HG02852 (cell line): ENCODE measurements at regions not wholly inside any gene's neighbourhood (a gene's known extent, or its start where the extent isn't known, plus 50 kb on each side); places are given as distances from the start of the nearest gene placed in this dataset.

Source experiments
- ATAC-seq: cut with Tn5 transposase; IDR thresholded peaks from one replicate; pipeline ENCODE4 v1.9.1; 2021; ENCODE audit warnings: mild to moderate bottlenecking, moderate library complexity; ENCODE audit not compliant: unreplicated experiment

DNA sequence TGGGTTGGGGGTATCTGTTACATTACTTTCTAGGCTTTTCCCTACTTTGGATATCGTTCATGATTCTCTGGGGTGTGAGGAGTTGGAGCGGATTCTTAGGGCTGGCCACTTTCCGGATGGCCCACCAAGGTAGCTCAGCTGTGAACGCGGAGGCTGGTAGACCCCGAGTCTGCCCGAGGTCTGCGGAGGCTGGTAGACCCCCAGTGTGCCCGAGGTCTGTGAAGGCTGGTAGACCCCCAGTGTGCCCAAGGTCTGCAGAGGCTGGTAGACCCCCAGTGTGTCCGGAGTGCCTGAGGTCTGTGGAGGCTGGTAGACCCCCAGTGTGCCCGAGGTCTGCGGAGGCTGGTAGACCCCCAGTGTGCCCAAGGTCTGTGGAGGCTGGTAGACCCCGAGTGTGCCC lies 99.2 kb upstream of the ZNF469 start:
- no peak for ATAC-seq

DNA sequence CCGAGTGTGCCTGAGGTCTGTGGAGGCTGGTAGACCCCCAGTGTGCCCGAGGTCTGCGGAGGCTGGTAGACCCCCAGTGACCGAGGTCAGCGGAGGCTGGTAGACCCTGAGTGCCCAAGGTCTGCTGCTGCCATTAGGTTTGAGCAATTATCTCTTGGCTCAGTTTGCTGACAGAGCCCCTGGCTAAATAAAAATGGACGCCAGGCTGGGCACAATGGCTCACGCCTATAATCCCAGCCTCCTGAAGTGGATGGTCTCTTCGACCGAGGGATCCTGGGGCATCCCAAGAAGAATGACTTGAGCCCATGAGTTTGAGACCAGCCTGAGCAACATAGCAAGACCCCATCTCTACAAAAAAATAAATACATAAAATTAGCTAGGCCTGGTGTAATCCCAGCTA lies 98.7 kb upstream of the ZNF469 start:
- no peak for ATAC-seq

GRCh38 chr16:88284626-88285513 lies 97.9 kb upstream of the ZNF469 start:
- ATAC-seq: no peak

DNA sequence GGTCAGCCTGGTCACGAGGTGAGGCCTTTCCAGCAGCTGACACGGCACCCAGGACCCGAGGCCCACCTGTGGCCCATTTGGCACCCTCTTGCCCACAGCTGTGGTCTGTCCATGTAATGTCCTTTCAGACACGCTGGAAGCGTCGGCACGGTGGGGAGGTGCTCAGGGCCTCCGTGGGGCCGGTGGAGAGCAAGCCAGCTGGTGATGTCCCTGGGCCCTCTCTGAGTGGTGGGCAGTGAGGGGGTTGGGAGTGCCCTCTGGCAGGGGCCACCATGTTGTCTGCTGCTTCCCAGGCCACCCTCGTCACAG lies 97.3 kb upstream of the ZNF469 start:
- ATAC-seq: no peak

DNA sequence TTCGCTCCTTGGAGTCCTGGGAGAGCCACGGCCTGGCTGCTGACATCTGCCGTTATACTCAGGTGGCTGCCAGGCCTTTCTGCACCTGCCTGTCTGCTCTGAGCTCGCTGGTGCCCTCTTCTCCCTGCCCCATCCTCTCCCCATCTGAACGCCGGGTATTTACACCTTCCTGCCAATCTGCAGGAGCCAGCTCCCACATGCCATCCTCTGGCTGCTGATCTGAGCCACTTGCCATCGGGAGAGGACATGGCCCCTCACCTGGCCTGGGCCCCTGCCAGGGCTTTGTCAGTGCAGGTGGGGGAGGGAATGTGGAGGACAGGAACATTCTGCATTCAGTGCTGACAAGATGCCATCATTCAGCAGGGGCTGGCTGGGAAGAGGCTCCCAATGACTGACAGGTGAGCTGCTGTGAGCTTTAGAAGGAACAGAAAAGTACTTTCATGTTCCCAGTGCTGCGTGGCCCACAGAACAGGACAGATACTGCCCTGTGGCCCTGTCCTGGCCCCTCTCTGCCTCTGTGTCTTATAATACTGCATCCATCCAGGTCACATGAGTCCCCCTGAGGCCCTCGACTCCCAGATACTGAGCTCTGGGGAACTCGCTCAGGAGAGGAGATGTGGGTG lies 96.3 kb upstream of the ZNF469 start:
- ATAC-seq: no peak

DNA sequence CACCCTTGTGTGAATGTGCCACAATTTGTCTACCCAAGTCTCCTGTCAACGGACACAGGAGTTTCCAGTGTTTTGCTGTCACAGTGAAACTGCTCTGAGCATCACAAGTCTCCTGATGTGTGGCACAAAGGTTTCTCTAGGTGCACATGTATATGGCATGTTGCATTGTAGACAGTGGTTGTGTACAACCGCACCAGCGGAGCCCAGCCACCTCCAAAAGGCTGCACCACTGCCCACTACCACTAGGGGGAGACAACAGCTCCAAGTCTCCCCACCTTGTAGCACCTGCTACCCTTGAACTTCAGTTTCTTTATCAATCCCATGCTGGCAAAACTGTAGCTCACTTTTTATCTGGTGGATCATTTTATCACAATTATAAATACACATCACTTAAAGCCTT lies 95.5 kb upstream of the ZNF469 start:
- no peak for ATAC-seq

DNA sequence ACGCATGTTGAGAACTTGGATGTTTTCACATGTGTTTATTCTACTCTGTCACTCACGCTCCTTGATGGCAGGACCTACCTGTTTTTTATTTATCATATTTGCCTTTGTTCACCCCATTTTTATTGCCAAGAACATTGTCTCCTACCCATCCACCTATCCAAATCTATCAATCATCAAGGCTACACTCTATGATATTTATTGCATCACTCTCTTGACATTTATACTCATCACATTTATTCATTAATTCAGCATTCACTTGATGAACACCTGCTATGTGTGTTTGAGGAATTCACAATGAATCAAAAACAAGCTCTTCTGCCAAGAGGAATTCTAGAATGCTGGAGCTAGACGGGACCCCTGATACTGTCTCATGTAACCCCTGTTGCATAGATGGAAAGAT lies 94.5 kb upstream of the ZNF469 start:
- no peak for ATAC-seq

- ATAC-seq: no peak
Measured at GRCh38 chr16:88289001-88289400, 93.8 kb upstream of the ZNF469 start.

GRCh38 chr16:88289561-88289960 lies 93.2 kb upstream of the ZNF469 start:
- ATAC-seq: no peak

DNA sequence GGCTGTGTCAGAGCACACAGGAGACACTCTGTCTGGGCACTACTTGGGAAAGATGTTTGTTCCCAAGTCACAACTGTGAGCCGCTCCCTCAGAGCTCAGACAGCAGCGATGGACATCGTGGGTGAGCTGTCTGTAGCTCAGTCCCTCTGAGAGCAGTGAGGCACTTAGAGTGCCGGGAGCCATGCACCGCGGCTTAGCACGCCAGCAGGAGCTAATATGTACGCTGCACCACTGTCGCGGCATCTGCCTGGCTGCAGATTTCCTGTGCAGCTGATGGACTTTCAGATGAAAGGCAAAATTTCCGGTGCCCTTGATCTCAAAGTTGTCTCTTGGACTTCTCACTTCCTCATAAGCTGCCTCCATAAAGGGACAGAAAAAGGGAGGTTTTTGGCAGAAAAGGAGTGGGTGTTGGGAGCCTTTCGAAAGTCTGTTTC lies 92.8 kb upstream of the ZNF469 start:
- no peak for ATAC-seq

DNA sequence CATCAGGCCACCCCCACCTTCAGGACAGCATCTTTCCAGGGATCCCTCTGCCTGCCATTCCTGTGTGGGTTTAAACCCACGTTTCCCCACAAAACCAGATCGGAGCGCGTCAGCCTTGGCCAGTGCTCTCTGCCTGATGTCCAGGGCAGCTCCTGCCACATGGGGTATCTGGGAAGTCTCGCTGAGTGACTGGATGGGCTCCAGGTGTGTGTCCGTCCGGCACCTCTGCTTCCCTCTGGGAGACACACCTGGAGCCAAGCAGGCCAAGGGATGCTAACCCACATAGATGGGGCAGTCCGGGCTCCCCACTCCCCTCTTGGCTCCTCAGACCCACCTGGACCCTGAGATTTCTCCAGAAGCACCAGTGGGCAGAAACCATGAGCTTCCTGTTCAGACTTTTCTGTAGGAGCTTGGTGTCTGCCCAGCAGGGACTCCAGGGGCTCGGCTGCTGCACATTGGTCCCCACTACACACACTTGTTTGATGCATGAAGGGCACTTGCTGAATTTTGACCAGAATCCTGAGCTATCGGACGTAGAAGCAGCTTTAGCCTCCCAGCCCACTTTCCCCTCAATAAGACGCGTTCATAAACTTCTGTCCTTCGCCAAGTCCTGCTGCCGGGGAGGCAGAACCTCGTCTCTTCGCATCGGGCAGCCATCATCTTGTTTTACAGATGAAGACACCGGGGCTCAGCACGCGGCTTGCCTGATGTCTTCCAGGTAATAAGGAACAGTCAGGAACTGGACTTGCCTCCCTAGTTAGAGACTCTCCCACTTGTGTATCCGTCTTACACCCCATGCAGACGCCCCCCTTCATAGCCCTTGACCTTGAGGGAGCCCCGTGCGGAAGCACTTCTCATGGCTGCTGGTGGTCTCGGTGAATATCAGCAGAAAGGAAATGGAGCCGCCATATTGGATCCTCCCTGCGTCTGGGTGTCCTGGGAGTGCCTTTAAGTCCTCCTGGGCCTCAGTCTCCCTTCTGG lies 91.6 kb upstream of the ZNF469 start:
- no peak for ATAC-seq

GRCh38 chr16:88292007-88292970 lies 90.5 kb upstream of the ZNF469 start:
- ATAC-seq: no peak

- ATAC-seq: no peak
Measured at GRCh38 chr16:88293097-88293496, 89.7 kb upstream of the ZNF469 start.

DNA sequence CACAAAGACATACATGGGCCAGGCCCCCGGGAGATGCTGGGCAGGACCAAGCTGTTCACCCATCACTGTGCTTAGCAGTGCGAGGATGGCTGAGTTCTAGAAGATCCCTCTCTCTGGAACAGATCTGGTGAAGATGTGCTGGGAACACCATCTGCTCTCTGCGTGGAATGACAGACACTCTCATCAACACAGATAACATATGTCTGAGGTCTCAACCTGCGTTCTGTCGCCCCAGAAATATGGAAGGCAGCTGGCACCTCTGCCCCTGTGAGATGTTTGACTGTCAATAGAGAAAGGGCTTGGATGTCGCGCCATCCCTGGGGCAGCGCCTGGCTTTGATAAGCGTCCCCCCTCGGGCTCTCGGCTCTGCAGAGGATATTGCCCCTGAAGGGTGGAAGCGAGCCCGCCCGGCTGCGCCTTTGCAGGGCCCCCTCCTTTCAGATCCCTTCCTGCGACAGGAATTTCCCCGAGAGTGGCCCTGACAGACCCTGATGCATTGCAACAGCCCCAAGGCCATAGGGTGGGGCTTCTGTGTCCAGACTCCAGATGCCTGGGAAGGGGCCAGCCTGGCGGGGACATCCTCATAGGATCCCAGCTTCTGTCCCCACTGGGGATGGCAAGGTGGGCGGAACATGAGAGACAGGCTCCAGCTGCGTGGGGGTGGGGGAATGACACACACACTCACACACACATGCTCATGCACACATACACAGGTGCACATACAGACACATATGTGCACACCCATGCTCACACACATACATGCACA lies 86.9 kb upstream of the ZNF469 start:
- ATAC-seq: no peak

DNA sequence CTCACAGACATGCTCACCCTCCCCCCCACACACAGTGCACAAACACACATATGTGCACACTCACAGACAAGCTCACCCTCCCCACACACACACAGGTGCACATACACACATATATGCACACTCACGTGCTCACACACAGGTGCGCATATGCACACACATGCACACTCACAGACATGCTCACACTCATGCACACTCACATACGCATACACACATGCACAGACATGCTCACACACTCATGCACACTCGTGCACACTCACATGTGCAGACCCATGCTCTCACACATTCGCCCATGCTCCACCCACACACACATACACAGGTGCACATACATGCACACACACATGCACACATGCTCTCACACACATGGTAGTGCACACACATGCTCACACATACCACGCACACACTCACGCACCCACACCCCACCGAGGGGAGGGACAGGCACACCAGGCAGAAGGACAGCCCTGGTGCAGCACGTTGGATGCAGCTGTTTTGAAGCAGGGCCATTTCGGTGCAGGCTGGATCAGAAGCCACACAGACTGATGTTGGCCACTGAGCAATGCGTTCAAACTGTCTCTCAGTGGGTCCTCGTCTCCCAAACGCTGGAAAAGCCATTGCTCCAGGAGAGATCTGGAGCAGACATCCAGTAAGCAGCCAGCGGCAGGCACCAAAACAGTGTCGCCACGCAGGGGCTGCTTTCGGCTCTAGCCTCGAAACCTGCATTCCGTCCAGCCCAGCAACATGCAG lies 86.2 kb upstream of the ZNF469 start:
- ATAC-seq: no peak

GRCh38 chr16:88297178-88297720 lies 85.5 kb upstream of the ZNF469 start:
- ATAC-seq: no peak

DNA sequence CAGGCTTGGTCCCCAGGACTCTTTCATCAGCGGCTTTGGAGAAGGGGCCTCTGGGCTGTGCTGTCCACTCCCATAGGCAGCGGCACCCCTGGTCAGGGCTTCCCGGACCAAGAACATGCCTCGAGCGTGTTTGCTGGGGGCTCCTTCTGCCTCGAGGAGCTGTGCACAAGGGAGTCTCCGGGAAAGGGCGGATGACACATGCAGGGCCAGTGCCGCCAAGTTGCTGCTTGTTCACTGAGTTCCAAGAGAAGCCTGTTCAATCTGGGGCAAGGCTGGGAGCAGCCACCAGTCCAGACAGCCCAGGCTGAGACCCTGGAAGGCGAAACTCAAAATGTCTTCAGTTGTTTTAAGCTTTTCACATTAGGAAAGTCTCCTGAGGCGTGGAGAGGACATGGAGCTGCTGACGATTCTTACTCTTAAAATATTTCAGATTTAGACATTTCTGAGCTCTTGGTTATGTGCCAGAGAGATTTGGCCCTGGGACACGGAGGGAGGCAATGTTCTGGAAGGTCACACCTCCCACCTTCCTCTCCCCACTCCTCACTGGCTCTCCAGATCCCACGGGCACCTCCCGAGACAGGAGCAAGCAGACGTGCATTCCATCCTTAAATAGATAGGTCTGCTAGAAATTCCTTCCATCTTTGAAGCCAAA lies 84.5 kb upstream of the ZNF469 start:
- no peak for ATAC-seq
